Endodermal cell (in vitro differentiated cells): ENCODE measurements at regions not wholly inside any gene's neighbourhood (a gene's known extent, or its start where the extent isn't known, plus 50 kb on each side); places are given as distances from the start of the nearest gene placed in this dataset.

ENCODE experiments used
- DNase-seq: peaks from one replicate; pipeline ENCODE4 v3.0.0-alpha.2; 2017
- H3K27ac ChIP-seq: 2 replicates; pipeline ENCODE4 v1.5.1; 2013; ENCODE audit warnings: mild to moderate bottlenecking, low read depth, low read length, moderate library complexity
- H3K27me3 ChIP-seq: 2 replicates; pipeline ENCODE4 v1.6.1; 2013; ENCODE audit warnings: mild to moderate bottlenecking, low read length, moderate library complexity; ENCODE audit not compliant: insufficient read depth, control insufficient read depth, poor library complexity, severe bottlenecking
- H3K36me3 ChIP-seq: 2 replicates; pipeline ENCODE4 v1.7.0; 2013; ENCODE audit warnings: mild to moderate bottlenecking, low read length, moderate library complexity; ENCODE audit not compliant: control insufficient read depth, insufficient read depth
- H3K4me1 ChIP-seq: one replicate; pipeline ENCODE4 v1.7.0; 2013; ENCODE audit warnings: low read length; ENCODE audit not compliant: control insufficient read depth, insufficient read depth
- H3K4me3 ChIP-seq: 2 replicates; pipeline ENCODE4 v1.5.1; 2013; ENCODE audit warnings: mild to moderate bottlenecking, low read length, moderate library complexity
- H3K9ac ChIP-seq: 2 replicates; pipeline ENCODE4 v1.6.1; 2013; ENCODE audit warnings: mild to moderate bottlenecking, low read length, moderate library complexity; ENCODE audit not compliant: poor library complexity, severe bottlenecking; ENCODE audit errors: extremely low read depth
- H3K9me3 ChIP-seq: 2 replicates; pipeline ENCODE4 v1.6.1; 2013; ENCODE audit warnings: mild to moderate bottlenecking, low read length, moderate library complexity; ENCODE audit not compliant: control insufficient read depth
- H3K27ac Mint-ChIP-seq: 2 replicates; pipeline ENCODE4 v1.8.0; 2020; ENCODE audit warnings: mixed read lengths
- H3K27me3 Mint-ChIP-seq: 2 replicates; pipeline ENCODE4 v1.8.0; 2021; ENCODE audit warnings: mild to moderate bottlenecking, mixed read lengths; ENCODE audit not compliant: insufficient read depth
- H3K36me3 Mint-ChIP-seq: 2 replicates; pipeline ENCODE4 v1.8.0; 2020; ENCODE audit warnings: low read depth, mixed read lengths
- H3K4me1 Mint-ChIP-seq: 2 replicates; pipeline ENCODE4 v1.8.0; 2020; ENCODE audit warnings: mixed read lengths
- H3K4me3 Mint-ChIP-seq: 2 replicates; pipeline ENCODE4 v1.8.0; 2020; ENCODE audit warnings: mild to moderate bottlenecking, moderate library complexity, mixed read lengths
- H3K9me3 Mint-ChIP-seq: 2 replicates; pipeline ENCODE4 v1.8.0; 2020; ENCODE audit warnings: mild to moderate bottlenecking, mixed read lengths
- CTCF ChIP-seq: fragments of 200-600 bp; sonication (generic); conservative IDR thresholded peaks from 2 replicates; pipeline ENCODE4 v1.5.0; 2021; ENCODE audit warnings: antibody characterized with exemption, mild to moderate bottlenecking
- WGBS, 2 experiments: methylation state at CpG; one replicate each; pipeline versions ENCODE4 v1.1.5 to v1.1.7; 2013; ENCODE audit warnings: missing lambda C conversion rate in 2 of 2, mixed read lengths in 1 of 2; ENCODE audit not compliant: insufficient coverage in 1 of 2, insufficient read length in 1 of 2; 5-methylcytosine and 5-hydroxymethylcytosine counted together

GRCh38 chr6:94494500-94494899 lies 1075.1 kb upstream of the EPHA7 start:
- no peaks in the 10 kb centered on the region for H3K36me3 ChIP-seq
- no peaks in the 10 kb centered on the region for H3K4me1 Mint-ChIP-seq
- no peak overlapping the region for H3K27ac ChIP-seq
- no peaks in the 10 kb centered on the region for H3K9me3 ChIP-seq
- DNase-seq: no peak
- no peak overlapping the region for H3K9ac ChIP-seq
- H3K4me1 ChIP-seq: no peaks in the 10 kb centered on the region
- no peak for TF ChIP-seq CTCF
- H3K4me3 ChIP-seq: no peak overlapping the region
- H3K27ac Mint-ChIP-seq: no peak overlapping the region
- H3K27me3 Mint-ChIP-seq: no peaks in the 10 kb centered on the region
- no peaks in the 10 kb centered on the region for H3K9me3 Mint-ChIP-seq
- H3K4me3 Mint-ChIP-seq: no peak overlapping the region
- no peaks in the 10 kb centered on the region for H3K36me3 Mint-ChIP-seq
- no CpG with 5 or more reads among the region's 1 CpG for WGBS, 2 experiments
- no peaks in the 10 kb centered on the region for H3K27me3 ChIP-seq

GRCh38 chr6:94487371-94487770 lies 1068.0 kb upstream of the EPHA7 start:
- Mint-ChIP-seq H3K9me3 (no peaks in the 10 kb centered on the region), H3K4me1 (no peaks in the 10 kb centered on the region), H3K4me3 (no peak overlapping the region), H3K27ac (no peak overlapping the region), H3K27me3 (no peaks in the 10 kb centered on the region), H3K36me3 (no peaks in the 10 kb centered on the region)
- Histone ChIP-seq H3K27me3 (no peaks in the 10 kb centered on the region), H3K9me3 (no peaks in the 10 kb centered on the region), H3K4me1 (no peaks in the 10 kb centered on the region), H3K27ac (no peak overlapping the region), H3K36me3 (no peaks in the 10 kb centered on the region), H3K9ac (no peak overlapping the region), H3K4me3 (no peak overlapping the region)
- no peak for TF ChIP-seq CTCF
- DNase-seq: no peak

- peaks cover 11% of the 10 kb centered on the region for H3K9me3 ChIP-seq
- H3K36me3 ChIP-seq: no peaks in the 10 kb centered on the region
- no peaks in the 10 kb centered on the region for H3K27me3 ChIP-seq
- no peak for TF ChIP-seq CTCF
- no peak overlapping the region for H3K27ac Mint-ChIP-seq
- H3K27me3 Mint-ChIP-seq: no peaks in the 10 kb centered on the region
- H3K27ac ChIP-seq: no peak overlapping the region
- no peak for DNase-seq
- H3K9me3 Mint-ChIP-seq: peaks cover 10% of the 10 kb centered on the region
- no peaks in the 10 kb centered on the region for H3K4me1 ChIP-seq
- no peak overlapping the region for H3K4me3 ChIP-seq
- no peak overlapping the region for H3K9ac ChIP-seq
- WGBS, 2 experiments: 75 to 92% methylated on average over 2 to 3 of the region's 3 CpGs
- H3K36me3 Mint-ChIP-seq: no peaks in the 10 kb centered on the region
- no peaks in the 10 kb centered on the region for H3K4me1 Mint-ChIP-seq
- no peak overlapping the region for H3K4me3 Mint-ChIP-seq
These were observed 1059.0 kb upstream of the EPHA7 start for GRCh38 chr6:94478133-94479005.
